GM12878 (cell line): ENCODE measurements at regions not wholly inside any gene's neighbourhood (a gene's known extent, or its start where the extent isn't known, plus 50 kb on each side); places are given as distances from the start of the nearest gene placed in this dataset.
"Not testable (repeated sequence)": the region's sequence is repeated elsewhere in the genome, so short reads cannot be mapped to it uniquely, and the experiment has no call there.

ENCODE experiments used
- CTCF ChIP-seq, 3 experiments: IDR thresholded peaks in 2 of 3; conservative IDR thresholded peaks in 1 of 3; 2 replicates each; pipeline ENCODE4 v1.5.1; 2011; ENCODE audit warnings: low read depth in 3 of 3, low read length in 3 of 3, mild to moderate bottlenecking in 3 of 3, control low read depth in 2 of 3, moderate library complexity in 2 of 3, inconsistent platforms in 1 of 3, mixed read lengths in 1 of 3; ENCODE audit not compliant: control insufficient read depth in 2 of 3, insufficient read depth in 1 of 3; ENCODE audit errors: extremely low read depth in 1 of 3
- EGR1 ChIP-seq, 2 experiments: IDR thresholded peaks; 1 replicate in 1 of 2; 2 replicates in 1 of 2; pipeline ENCODE4 v1.6.1; 2011 to 2012; ENCODE audit warnings: low read depth in 2 of 2, low read length in 2 of 2, borderline replicate concordance in 1 of 2, mild to moderate bottlenecking in 1 of 2, moderate library complexity in 1 of 2
- EP300 ChIP-seq, 2 experiments: fragments of 150-350 bp in 1 of 2; IDR thresholded peaks; 2 replicates each; pipeline ENCODE4 v1.6.1; 2011 to 2012; ENCODE audit warnings: low read depth in 2 of 2, low read length in 2 of 2, borderline replicate concordance in 1 of 2, improper control_type of control experiment in 1 of 2, inconsistent platforms in 1 of 2; ENCODE audit not compliant: control insufficient read depth in 1 of 2
- EZH2 ChIP-seq: IDR thresholded peaks from 2 replicates; pipeline ENCODE4 v1.6.1; 2012; ENCODE audit warnings: low read depth, mild to moderate bottlenecking, control low read depth, inconsistent platforms, low read length, borderline replicate concordance; ENCODE audit not compliant: control insufficient read depth
- MTA2 ChIP-seq: fragments of 450-650 bp; IDR thresholded peaks from 2 replicates; pipeline ENCODE4 v1.6.1; 2016; ENCODE audit warnings: low read depth, mild to moderate bottlenecking, moderate library complexity
- PKNOX1 ChIP-seq: fragments of 450-650 bp; IDR thresholded peaks from 2 replicates; pipeline ENCODE4 v1.6.1; 2016; ENCODE audit warnings: mild to moderate bottlenecking
- SMC3 ChIP-seq: IDR thresholded peaks from 2 replicates; pipeline ENCODE4 v1.6.1; 2011; ENCODE audit warnings: low read length, improper control_type of control experiment, borderline replicate concordance

DNA sequence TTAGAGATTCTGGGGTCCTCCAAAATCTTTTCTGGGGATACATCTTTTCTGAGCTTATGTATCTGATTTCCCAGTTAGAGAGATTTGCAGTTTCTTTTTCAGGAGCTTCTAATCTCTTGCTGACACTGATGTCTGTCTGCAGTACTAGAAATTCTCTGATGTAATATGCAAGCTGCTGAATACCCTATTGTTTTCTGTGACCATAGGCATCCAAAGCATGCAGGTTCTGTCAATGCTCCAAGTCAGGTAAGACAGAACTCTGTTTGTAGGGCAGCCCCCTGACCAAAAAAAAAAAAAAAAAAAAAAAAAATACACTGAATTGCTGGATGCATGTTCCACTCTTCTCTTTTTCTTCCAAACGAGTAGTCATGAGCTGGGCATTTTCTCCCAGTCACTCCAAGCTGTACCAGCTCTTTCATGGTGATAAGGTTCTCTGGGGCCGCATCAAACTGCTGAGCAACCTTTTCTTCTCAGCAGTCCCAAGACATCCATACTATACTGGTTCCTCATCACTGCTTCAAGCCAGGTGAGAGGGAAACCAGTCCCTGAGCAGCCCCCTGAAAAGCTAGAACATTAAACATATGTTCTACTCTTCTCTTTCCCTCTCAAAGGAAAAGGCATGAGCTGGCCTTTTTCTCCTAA lies 354.9 kb upstream of the ANKRD20A1 start:
- TF ChIP-seq SMC3; EGR1 (IDR thresholded peaks at IDR 0.05; ENCODE audit: borderline replicate concordance in 1 of 2, low read depth in 2 of 2, low read length in 2 of 2); EZH2; CTCF (IDR thresholded peaks at IDR 0.05 in 2 of 3, conservative IDR thresholded peaks at IDR 0.05 in 1 of 3; ENCODE audit: control insufficient read depth in 2 of 3, extremely low read depth in 1 of 3, insufficient read depth in 1 of 3, low read depth in 3 of 3, low read length in 3 of 3); MTA2; PKNOX1; EP300 (IDR thresholded peaks at IDR 0.05; ENCODE audit: borderline replicate concordance in 1 of 2, control insufficient read depth in 1 of 2, low read depth in 2 of 2, low read length in 2 of 2): not testable (repeated sequence)
